Aorta (tissue), 5 donors: ENCODE measurements at regions not wholly inside any gene's neighbourhood (a gene's known extent, or its start where the extent isn't known, plus 50 kb on each side); places are given as distances from the start of the nearest gene placed in this dataset.

Experiments used
- ATAC-seq: fragments of 200-7000 bp; cut with Tn5 transposase; one replicate; pipeline ENCODE4 v1.9.1; 2022; ENCODE audit warnings: moderate library complexity; ENCODE audit not compliant: low FRiP score
- DNase-seq, 2 donors: peaks; one replicate each; pipeline ENCODE4 v3.0.0-alpha.2; 2020
- H3K27ac ChIP-seq, 2 donors: one replicate each; pipeline ENCODE4 v1.5.1; 2013; ENCODE audit warnings: low read length in 2 of 2, mild to moderate bottlenecking in 2 of 2, moderate library complexity in 2 of 2, control low read depth in 1 of 2, inconsistent platforms in 1 of 2, low read depth in 1 of 2
- H3K27me3 ChIP-seq, 2 donors: one replicate each; pipeline ENCODE4 v1.6.1; 2013; ENCODE audit warnings: control low read depth in 1 of 2, low read length in 1 of 2, mild to moderate bottlenecking in 1 of 2, moderate library complexity in 1 of 2; ENCODE audit not compliant: insufficient read depth in 2 of 2, control insufficient read depth in 1 of 2
- H3K36me3 ChIP-seq, 2 donors: one replicate each; pipeline ENCODE4 v1.6.1; 2013; ENCODE audit warnings: control low read depth in 1 of 2, low read length in 1 of 2, mild to moderate bottlenecking in 1 of 2; ENCODE audit not compliant: insufficient read depth in 2 of 2, control insufficient read depth in 1 of 2
- H3K4me1 ChIP-seq, 2 donors: one replicate each; pipeline ENCODE4 v1.6.1; 2013; ENCODE audit warnings: low read length in 2 of 2, control low read depth in 1 of 2, mild to moderate bottlenecking in 1 of 2, moderate library complexity in 1 of 2; ENCODE audit not compliant: insufficient read depth in 2 of 2, control insufficient read depth in 1 of 2
- H3K4me3 ChIP-seq, 2 donors: one replicate each; pipeline ENCODE4 v1.5.1; 2013; ENCODE audit warnings: low read length in 2 of 2, control low read depth in 1 of 2, mild to moderate bottlenecking in 1 of 2
- H3K9me3 ChIP-seq: one replicate; pipeline ENCODE4 v1.6.1; 2013; ENCODE audit warnings: mild to moderate bottlenecking, low read length; ENCODE audit not compliant: control insufficient read depth
- WGBS, 2 donors: extraction: QIAGEN DNeasy Blood & Tissue Kit; methylation state at CpG; one replicate each; pipeline ENCODE4 v1.1.7; 2013; 5-methylcytosine and 5-hydroxymethylcytosine counted together
- intact Hi-C, 2 donors: fragments of 100-400 bp; cut with DNase I; formaldehyde crosslinking; loops; one replicate each; pipeline versions ENCODE4 v1.14.2 to v1.15.0; 2022
- donor health status: healthy with polysubstance abuse.
- donor health status: Bipolar disorder and iron deficiency.
- donor health status: DM: no; HTN: no; CAD: no.
- donor health status: DM: no; HTN: no; CAD: no.
- donor health status: DM: yes; HTN: yes; CAD: no.

GRCh38 chr14:103205541-103205906 is 82.3 kb downstream of the TNFAIP2 start:
- intact Hi-C loops: no loop called here
- ATAC-seq (no peak), DNase-seq (peak in 1 of 2 donors; percentile 38)
- WGBS, 2 donors: 97 to 100% methylated on average over 3 of the region's 3 CpGs
- no peaks in the 10 kb centered on the region for H3K36me3 ChIP-seq
- no peaks in the 10 kb centered on the region for H3K4me1 ChIP-seq
- peaks cover 7% of the 10 kb centered on the region for H3K9me3 ChIP-seq
- H3K27ac ChIP-seq: no peak overlapping the region
- H3K27me3 ChIP-seq: no peaks in the 10 kb centered on the region
- H3K4me3 ChIP-seq: no peak overlapping the region

GRCh38 chr14:103206023-103206481 is 82.8 kb downstream of the TNFAIP2 start:
- ATAC-seq (peak; percentile 27), DNase-seq (peak in 1 of 2 donors; percentile 65)
- 97 to 98% methylated on average over 4 of the region's 4 CpGs for WGBS, 2 donors
- Histone ChIP-seq H3K27me3 (no peaks in the 10 kb centered on the region), H3K4me3 (no peak overlapping the region), H3K27ac (no peak overlapping the region), H3K9me3 (peaks cover 7% of the 10 kb centered on the region), H3K4me1 (no peaks in the 10 kb centered on the region), H3K36me3 (no peaks in the 10 kb centered on the region)
- intact Hi-C loops: no loop called here

- Histone ChIP-seq H3K4me1 (no peaks in the 10 kb centered on the region), H3K9me3 (peaks cover 7% of the 10 kb centered on the region), H3K4me3 (peak overlapping the region in 1 of 2 donors; percentile 41), H3K27me3 (no peaks in the 10 kb centered on the region), H3K27ac (no peak overlapping the region), H3K36me3 (no peaks in the 10 kb centered on the region)
- 16 to 41% methylated on average over 17 to 27 of the region's 27 CpGs for WGBS, 2 donors
- DNase-seq (peak; percentile 90 to 92), ATAC-seq (peak; percentile 86)
- intact Hi-C loops: no loop called here
Measured at GRCh38 chr14:103206836-103207387, 83.7 kb downstream of the TNFAIP2 start.

GRCh38 chr14:103207388-103208072 is 84.3 kb downstream of the TNFAIP2 start:
- WGBS, 2 donors: 3 to 4% methylated on average over 69 to 80 of the region's 80 CpGs
- peak; percentile 68 for ATAC-seq
- peak; percentile 61 to 85 for DNase-seq
- Histone ChIP-seq H3K4me3 (peak overlapping the region in 1 of 2 donors; percentile 41), H3K36me3 (no peaks in the 10 kb centered on the region), H3K27me3 (no peaks in the 10 kb centered on the region), H3K4me1 (no peaks in the 10 kb centered on the region), H3K9me3 (peaks cover 7% of the 10 kb centered on the region), H3K27ac (no peak overlapping the region)
- intact Hi-C loops: no loop called here

- no peak overlapping the region for H3K27ac ChIP-seq
- ATAC-seq: no peak
- WGBS, 2 donors: 56 to 62% methylated on average over 4 of the region's 4 CpGs
- no peaks in the 10 kb centered on the region for H3K4me1 ChIP-seq
- peaks cover 7% of the 10 kb centered on the region for H3K9me3 ChIP-seq
- no peak overlapping the region for H3K4me3 ChIP-seq
- H3K27me3 ChIP-seq: no peaks in the 10 kb centered on the region
- intact Hi-C loops: no loop called here
- DNase-seq: no peak
- H3K36me3 ChIP-seq: no peaks in the 10 kb centered on the region
Measured at GRCh38 chr14:103209054-103209453, 85.8 kb downstream of the TNFAIP2 start.

- ATAC-seq: no peak
- intact Hi-C loops: no loop called here
- no peak overlapping the region for H3K27ac ChIP-seq
- DNase-seq: no peak
- 34 to 35% methylated on average over 3 of the region's 3 CpGs for WGBS, 2 donors
- no peaks in the 10 kb centered on the region for H3K27me3 ChIP-seq
- no peak overlapping the region for H3K4me3 ChIP-seq
- peaks cover 3% of the 10 kb centered on the region for H3K9me3 ChIP-seq
- no peaks in the 10 kb centered on the region for H3K4me1 ChIP-seq
- H3K36me3 ChIP-seq: no peaks in the 10 kb centered on the region
Measured at GRCh38 chr14:103209506-103209905, 86.2 kb downstream of the TNFAIP2 start.

GRCh38 chr14:103213331-103213730 is 90.1 kb downstream of the TNFAIP2 start:
- H3K36me3 ChIP-seq: no peaks in the 10 kb centered on the region
- no peaks in the 10 kb centered on the region for H3K4me1 ChIP-seq
- intact Hi-C loops: no loop called here
- 84% methylated on average over 2 of the region's 2 CpGs for WGBS, 2 donors
- H3K27ac ChIP-seq: no peak overlapping the region
- ATAC-seq: no peak
- peaks cover 4% of the 10 kb centered on the region for H3K9me3 ChIP-seq
- DNase-seq: no peak
- H3K27me3 ChIP-seq: no peaks in the 10 kb centered on the region
- H3K4me3 ChIP-seq: no peak overlapping the region

GRCh38 chr14:103214461-103214958 is 91.2 kb downstream of the TNFAIP2 start:
- 74 to 77% methylated on average over 14 of the region's 14 CpGs for WGBS, 2 donors
- DNase-seq (peak in 1 of 2 donors; percentile 32), ATAC-seq (no peak)
- no peaks in the 10 kb centered on the region for H3K27me3 ChIP-seq
- H3K27ac ChIP-seq: no peak overlapping the region
- intact Hi-C loops: no loop called here
- H3K4me3 ChIP-seq: no peak overlapping the region
- H3K36me3 ChIP-seq: no peaks in the 10 kb centered on the region
- no peaks in the 10 kb centered on the region for H3K4me1 ChIP-seq
- H3K9me3 ChIP-seq: peaks cover 4% of the 10 kb centered on the region

- H3K36me3 ChIP-seq: no peaks in the 10 kb centered on the region
- H3K4me3 ChIP-seq: no peak overlapping the region
- peaks cover 4% of the 10 kb centered on the region for H3K9me3 ChIP-seq
- H3K27me3 ChIP-seq: no peaks in the 10 kb centered on the region
- intact Hi-C loops: no loop called here
- H3K27ac ChIP-seq: no peak overlapping the region
- peak in 1 of 2 donors; percentile 57 for DNase-seq
- no peak for ATAC-seq
- H3K4me1 ChIP-seq: no peaks in the 10 kb centered on the region
- 91% methylated on average over 10 of the region's 10 CpGs for WGBS, 2 donors
Measured at GRCh38 chr14:103216399-103216798, 93.1 kb downstream of the TNFAIP2 start.
